NCI-H2171 (cell line): ENCODE measurements at regions not wholly inside any gene's neighbourhood (a gene's known extent, or its start where the extent isn't known, plus 50 kb on each side); places are given as distances from the start of the nearest gene placed in this dataset.
A peak's percentile ranks its signal among the peaks of the same experiment; 100 is the strongest.

Experiments
- DNase-seq: peaks from one replicate; lab custom pipeline; 2025; lab: John Stamatoyannopoulos, UW

DNA sequence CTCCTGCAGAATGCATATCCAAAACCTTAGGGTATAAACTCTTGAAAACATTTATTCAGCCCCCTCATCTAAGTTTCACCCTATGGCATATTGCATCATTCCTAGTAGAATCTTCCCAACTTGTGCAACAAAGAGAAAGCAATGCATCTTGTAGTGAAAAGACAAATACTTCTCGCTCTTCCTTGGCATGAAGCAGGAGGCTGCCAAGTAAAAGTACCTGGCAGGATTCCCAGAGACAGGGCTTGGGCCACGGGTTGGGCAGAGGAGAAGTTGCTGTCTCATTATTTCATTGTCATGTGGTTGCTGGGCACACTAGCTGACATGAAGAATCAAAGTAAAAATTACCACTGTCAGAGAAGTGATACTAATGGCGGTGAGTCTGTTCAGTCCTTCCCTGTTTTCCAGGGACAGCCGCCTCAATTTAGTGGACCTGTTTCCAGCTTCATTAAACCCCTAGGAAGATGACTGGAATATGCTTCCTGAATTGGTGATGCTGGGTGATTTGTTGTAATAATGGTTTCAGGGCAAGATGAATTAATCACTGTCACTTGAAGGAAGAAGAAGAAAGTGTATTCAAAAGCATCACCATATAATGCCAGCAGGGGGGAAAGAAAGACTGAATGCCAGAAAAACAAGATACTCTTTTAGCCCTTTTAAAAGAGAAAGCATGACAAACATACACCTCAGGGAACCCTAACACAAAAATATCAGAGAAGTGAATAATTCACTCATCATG is 380.5 kb upstream of the IGFBP7 start:
- no peak for DNase-seq

- no peak for DNase-seq
These were observed 378.4 kb upstream of the IGFBP7 start for GRCh38 chr4:57488366-57489162.

DNA sequence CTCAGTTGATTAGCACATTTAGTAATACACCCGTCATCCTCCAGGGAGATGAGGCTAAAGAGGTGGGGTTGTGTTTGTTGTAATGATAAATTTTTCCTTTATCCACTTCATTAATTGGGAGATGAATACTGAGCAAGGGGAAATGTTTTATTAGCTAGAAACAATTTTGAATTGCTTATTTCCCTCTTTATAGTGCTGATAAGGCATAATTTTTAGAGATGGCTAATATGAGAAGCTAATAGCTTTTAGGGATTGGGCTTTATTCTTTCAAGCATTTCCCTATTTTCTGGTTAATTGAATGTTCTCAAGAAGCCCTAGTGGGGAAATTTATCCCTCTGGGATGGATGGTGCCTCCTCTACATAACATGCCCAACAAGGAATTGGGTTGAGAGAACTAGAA is 365.2 kb upstream of the IGFBP7 start:
- no peak for DNase-seq

DNA sequence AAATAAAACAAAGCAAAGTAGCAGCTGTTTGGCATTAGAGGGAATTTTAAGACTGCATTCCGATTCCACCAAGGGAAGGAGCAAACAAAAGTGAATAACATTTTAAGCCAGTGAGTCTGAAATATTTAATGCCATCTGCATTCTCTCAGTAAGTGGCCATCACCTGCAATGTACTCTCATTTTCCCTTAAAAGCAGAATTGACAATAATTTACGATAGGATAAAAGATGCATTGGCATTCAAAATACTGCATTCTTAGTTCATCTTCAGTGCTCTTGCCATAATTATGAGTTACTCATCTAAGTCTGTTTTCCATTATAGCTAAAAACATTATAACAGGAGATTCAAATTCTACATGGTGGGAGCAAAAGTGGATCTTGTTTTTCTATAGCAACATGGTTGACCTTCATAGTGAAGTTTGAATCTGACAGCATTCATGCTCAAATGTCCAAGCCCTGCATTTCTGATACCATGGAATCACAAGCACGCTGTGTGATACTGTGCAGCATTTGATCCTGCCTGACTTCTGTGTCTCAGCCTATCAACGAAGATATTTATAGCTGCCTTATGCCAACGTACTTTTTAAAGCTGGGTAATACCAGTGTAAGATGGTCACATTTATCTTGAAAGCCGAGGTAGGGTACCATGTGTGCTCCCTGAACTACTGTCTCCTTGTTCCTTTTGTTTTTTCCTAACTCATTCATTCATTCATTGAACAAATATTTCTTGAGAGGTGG is 355.3 kb upstream of the IGFBP7 start:
- no peak for DNase-seq

DNA sequence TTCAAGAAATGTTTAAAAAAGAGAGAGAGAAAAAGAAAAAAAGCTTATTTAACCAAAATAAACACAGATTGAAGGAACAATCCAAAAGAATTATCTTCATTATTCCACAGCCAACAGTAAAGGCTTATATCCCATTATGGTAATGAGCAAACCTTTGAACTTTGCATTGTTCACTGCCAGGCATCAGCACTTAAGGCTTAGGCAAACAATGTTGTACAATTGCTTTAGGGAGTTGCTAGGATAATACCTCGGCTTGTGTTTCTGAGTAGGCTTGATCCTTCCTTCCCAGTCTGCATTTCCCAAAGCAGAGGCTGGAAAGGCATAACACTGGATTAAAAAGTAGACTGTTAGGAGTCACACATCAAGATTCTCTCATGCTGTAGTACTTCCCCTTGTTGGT is 352.7 kb upstream of the IGFBP7 start:
- DNase-seq = no peak

GRCh38 chr4:57460967-57461366 is 350.8 kb upstream of the IGFBP7 start:
- no peak for DNase-seq

DNA sequence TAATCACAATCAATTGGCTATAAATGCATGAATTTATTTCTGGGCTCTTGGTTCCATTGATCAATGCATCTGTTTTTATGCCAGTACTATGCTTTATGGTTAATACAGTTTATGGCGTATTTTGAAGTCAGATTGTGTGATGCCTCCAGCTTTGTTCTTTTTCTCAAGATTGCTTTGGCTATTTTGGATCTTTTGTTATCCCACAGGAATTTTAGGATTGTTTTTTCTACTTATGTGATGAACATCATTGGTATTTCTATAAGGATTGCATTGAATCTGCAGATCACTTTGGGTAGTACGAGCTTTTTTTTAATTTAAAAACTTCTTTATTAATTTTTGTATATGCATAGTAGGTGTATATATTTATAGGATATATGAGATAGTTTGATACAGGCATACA is 338.7 kb upstream of the IGFBP7 start:
- DNase-seq = no peak

GRCh38 chr4:57448452-57448851 is 338.3 kb upstream of the IGFBP7 start:
- no peak for DNase-seq

DNA sequence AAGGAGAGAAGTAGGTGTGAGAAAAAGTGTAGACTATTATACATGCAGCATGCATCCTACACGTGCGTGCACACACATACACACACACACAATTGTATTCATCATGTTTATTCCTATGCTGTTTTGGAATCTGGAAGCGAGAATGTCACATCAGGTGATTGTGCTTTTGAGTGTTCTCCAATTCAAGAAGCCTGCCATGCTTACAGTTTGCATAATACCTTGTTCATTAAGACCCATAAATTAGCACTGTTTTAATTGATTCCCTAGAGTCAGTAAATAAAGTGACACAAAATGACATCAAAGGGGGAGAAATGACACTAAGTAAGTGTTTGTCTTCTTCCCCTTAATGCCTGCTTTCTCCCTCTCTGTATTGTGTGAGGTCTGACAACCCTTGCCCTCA is 336.1 kb upstream of the IGFBP7 start:
- DNase-seq = no peak

GRCh38 chr4:57445686-57446085 is 335.5 kb upstream of the IGFBP7 start:
- DNase-seq = no peak

DNA sequence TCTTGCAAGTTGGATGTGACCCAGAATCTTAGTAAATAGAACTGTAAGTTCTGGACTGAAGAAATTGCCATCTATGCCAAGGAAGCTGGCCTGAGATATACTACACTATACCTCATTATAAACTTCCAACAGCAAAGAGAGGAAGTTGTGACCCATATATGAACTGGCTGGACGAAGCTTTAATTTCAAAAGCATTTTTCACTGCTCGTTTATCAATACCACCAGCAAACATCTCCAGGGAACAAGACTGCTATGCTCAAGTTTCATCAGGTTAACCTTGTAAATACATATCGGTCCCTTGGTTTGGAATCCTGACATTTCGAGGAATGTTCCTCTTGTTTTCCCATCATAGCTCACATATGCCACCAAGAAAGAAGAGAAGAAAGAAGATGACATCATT is 334.5 kb upstream of the IGFBP7 start:
- no peak for DNase-seq

DNA sequence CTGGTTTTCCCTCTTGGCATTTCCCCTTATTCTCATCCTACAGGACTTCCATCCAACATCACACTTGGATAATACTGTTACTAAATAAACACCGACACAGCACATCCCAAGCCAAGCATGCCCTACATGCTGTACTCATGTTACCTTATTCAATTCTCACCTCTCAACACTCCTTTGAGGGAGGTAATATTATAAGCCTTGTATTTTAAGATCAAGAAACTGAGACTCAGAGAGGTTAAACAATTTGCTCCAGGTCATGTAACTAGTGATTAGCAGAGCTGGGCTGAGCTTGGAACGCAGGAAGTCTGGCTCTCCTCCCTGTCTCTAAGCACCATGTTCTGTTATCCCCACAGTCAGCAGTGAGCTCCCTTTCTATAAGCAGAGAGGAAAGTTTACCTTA is 333.6 kb upstream of the IGFBP7 start:
- no peak for DNase-seq

DNA sequence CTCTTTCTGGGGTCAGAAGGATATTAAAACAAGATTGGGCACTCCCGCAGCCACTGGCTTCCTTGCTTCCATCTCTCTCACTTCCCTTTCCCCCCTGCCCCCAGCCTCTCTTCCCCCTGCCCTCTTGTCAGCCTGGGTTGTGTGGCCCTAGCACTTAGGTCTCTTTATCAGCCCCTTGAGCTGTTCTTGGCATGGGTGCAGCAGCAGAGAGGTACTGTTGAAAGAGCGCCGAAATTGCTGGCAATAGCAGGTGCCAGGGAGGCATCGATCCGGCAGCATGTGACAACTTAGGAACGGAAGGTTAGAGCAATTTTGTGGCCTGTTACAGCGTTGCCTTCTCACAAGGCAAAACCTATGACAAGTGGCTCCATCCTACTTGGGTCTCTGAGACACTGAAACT is 333.1 kb upstream of the IGFBP7 start:
- DNase-seq = no peak

DNA sequence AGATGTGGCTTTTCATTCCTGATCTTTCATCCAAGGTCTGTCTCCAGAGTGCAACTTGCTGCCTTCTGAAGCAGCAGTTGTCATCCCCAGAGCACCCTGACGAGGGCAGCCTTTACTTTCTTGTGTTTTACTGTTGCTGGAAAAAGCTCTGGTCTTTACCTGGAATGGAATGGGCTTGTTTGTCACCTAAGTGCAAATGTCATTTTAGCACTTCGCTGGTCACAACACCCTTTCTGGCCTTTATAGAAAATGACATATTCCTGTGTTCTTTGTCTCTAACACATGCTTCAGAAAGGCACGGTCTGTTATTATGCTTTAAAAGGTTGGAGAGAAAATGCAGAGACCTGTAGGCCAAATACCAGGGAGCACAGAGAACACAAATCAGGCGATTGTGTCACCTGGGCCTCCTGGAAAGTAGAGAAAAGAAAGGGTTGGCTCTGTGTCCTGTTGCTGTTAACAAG is 332.7 kb upstream of the IGFBP7 start:
- no peak for DNase-seq

DNA sequence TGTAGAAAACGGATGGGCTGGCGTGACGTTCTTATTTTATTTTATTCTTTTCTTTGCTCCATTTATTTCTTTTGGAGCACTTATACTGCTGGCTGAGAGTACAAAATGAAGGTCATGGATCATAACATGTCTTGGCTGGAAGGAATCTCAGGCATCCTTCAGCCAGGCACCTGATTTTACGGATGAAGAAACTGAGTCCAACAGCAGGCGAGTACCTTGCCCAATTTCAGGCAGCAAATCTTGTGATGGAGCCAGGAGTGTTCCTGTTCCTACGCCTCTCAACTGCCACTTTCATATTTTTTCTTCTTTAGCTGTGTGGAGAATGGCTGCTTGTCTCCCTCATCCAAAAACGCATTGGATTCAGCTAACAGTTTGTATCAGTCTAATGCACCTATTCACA is 332.1 kb upstream of the IGFBP7 start:
- DNase-seq = no peak

DNA sequence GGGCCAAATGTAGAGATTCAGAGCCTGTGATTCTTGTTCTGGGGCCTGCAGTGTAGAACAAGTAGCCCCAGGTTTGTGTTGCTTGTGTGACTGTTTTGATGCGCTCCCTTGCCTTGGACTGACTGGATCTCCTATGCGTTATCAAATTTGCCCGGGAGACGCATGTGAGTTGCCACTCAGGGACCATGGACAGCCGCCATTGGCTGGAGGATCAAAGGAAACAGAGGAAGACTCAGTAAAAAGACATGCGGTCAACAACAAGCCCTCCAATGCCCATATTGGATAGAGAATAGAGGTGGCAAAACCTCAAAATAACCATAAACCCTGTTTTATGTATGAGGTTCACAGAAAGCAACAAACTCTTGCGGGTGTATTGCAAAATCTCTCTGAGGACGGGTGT is 327.5 kb upstream of the IGFBP7 start:
- DNase-seq = no peak

GRCh38 chr4:57435300-57435699 is 325.1 kb upstream of the IGFBP7 start:
- no peak for DNase-seq

GRCh38 chr4:57430726-57431125 is 320.5 kb upstream of the IGFBP7 start:
- no peak for DNase-seq

DNA sequence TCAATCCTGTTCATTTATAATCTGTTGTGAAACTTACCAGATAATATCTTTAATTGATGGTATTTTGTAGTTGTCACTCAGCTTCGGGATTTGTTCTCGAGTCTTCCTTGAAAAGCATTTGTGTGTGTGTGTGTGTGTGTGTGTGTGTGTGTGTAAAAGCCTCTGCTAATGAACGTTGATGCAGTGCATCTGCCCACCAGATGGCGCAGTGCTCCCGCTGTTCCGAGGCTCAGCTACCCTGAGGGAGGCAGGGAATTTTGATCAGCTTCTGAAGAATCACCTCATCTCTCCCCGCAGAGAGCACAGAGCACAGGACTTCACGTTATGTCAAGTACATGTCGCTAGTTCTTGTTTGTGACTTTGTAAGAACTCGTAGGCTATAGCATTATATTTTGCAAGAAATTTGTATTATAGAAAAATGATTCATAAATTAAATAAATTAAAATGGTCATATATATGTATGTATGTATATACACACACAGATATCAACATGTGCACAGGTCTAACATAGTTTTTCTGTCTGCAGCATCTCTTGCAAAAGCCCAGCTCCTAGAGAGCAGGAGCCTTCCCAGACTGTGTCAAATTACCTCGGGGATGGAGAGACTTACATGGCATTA is 316.7 kb upstream of the IGFBP7 start:
- peak; percentile 24 for DNase-seq

DNA sequence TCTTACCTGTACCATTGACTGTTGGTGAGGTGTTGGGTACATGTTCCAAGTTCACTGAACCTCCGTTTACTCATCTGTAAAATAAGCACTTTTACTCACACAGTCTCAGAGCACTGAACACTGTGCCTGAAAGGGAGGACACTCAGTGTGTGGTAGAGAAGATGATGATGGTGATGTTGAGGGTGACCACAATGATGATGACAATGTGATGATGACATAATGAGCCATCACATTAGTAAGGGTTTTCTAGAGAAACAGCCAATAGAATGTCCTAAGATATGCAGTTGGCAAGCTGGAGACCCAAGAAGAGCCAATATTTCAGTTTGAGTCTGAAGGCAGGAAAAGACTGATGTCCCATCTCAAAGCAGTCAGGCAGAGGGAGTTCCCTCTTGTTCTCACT is 315.4 kb upstream of the IGFBP7 start:
- no peak for DNase-seq

GRCh38 chr4:57424232-57424897 is 314.2 kb upstream of the IGFBP7 start:
- no peak for DNase-seq

DNA sequence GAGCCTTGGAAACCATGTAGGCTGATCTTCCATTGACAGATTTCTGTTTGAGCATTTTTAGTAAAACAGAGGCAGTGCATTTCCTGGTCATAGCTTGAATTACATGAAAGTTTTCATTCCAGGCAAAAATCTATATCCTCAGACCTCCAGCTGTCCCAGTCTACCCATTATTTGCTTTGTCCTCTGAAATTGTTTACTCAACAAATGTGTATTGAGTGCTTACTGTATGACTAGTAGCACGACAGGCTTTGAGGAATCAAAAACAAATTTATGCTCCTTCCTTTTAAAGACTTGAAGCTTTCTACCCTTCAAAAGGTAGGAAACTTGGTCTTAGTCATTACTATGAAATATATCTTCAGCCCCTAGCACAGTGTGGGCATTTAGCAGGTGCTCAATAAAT is 307.9 kb upstream of the IGFBP7 start:
- no peak for DNase-seq
